ENCODE measurements at regions not wholly inside any gene's neighbourhood (a gene's known extent, or its start where the extent isn't known, plus 50 kb on each side); places are given as distances from the start of the nearest gene placed in this dataset.
A peak's percentile ranks its signal among the peaks of the same experiment; 100 is the strongest.

GRCh38 chr12:77122661-77123060 lies 57.3 kb upstream of the E2F7 start:
- DNase-seq = no peak

DNA sequence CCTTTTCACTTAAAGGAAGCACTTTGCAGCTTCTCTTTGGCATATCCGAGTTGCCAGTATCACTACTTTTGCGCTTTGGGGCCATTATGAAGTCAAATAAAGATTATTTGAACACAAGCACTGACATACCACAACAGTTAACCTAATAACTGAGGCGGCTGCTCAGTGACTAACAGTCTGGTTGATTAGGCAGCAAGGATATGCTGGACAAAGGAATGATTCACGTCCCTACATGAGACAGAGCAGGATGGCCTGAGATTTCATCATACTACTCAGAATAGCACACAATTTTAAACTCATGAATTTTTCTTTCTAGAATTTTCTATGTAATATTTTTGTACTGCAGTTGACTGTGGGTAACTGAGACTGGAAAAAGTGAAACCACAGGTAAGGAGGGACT lies 56.9 kb upstream of the E2F7 start:
- DNase-seq = peak in 1 of 3 donors; percentile 91

GRCh38 chr12:77120156-77121085 lies 55.1 kb upstream of the E2F7 start:
- peak in 1 of 3 donors; percentile 31 for DNase-seq

DNA sequence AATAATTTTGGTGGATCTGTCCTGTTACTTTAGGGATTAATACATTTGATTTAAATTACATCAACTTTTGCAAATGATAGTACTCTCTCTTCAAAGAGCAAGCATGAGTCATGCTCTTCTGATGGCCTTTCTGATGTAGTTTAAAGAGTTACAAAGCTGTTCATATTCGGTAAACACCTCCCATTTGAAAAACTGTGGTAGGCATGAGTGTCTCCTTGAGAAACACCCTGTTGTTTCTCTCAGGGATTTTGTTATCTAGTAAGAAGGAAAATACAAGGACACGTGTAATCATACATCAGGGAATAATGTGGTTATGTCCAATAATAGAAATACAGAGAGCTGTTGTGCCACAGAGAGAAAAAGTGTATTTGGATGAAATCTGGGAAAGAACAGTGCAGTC lies 53.3 kb upstream of the E2F7 start:
- DNase-seq = no peak

- DNase-seq = no peak
Observed at GRCh38 chr12:77116277-77116676, 50.9 kb upstream of the E2F7 start.

DNA sequence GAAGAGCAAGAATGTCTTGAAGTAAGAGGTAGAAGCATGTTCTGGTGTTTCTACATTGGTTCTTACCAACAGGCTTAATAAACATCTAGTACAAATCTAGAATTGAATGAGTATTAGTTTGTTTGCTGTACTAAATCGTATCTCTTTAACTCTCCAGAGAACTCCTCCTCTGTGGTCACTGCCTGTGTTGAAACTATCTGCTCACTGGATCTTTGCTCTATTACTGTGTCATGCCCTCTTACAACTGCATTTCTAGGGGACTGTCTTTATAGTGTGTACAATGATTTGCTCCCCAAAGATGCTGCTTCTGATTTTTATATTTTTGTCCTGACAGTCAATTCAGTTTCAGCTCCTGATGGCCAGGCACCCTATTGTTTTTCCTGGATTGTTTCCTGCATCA lies 50.1 kb upstream of the E2F7 start:
- DNase-seq = no peak
